ENCODE measurements at regions not wholly inside any gene's neighbourhood (a gene's known extent, or its start where the extent isn't known, plus 50 kb on each side); places are given as distances from the start of the nearest gene placed in this dataset.

GRCh38 chr16:6200271-6200670, 1102.7 kb upstream of the EEF2KMT start:
- Histone ChIP-seq H3K9me1 (replicated peaks; ENCODE audit: control insufficient read depth, extremely low read depth, insufficient read depth, low read length) (no peaks in the 10 kb centered on the region), H3K4me2 (ENCODE audit: insufficient read depth, low read length) (no peak overlapping the region), H3K9me3 (replicated peaks; ENCODE audit: control insufficient read depth, insufficient read depth, low read length) (peaks cover 1% of the 10 kb centered on the region), H3K27me3 (ENCODE audit: control insufficient read depth in 2 of 2, insufficient read depth in 2 of 2, low read length in 2 of 2) (no peaks in the 10 kb centered on the region), H3K4me1 (ENCODE audit: control insufficient read depth, extremely low read depth, insufficient read depth, low read length) (no peaks in the 10 kb centered on the region), H3K36me3 (ENCODE audit: control insufficient read depth in 2 of 2, extremely low read depth in 1 of 2, insufficient read depth in 2 of 2, low read length in 2 of 2) (no peaks in the 10 kb centered on the region), H3K9ac (replicated peaks; ENCODE audit: extremely low read depth, insufficient read depth, low read length) (no peak overlapping the region), H4K20me1 (replicated peaks; ENCODE audit: control insufficient read depth, extremely low read depth, insufficient read depth, low read length) (no peaks in the 10 kb centered on the region), H3K79me2 (ENCODE audit: control insufficient read depth, insufficient read depth, low read length) (no peaks in the 10 kb centered on the region), H2AFZ (ENCODE audit: low read depth, low read length) (no peak overlapping the region), H3K4me3 (replicated peaks in 1 of 3; ENCODE audit: insufficient read depth in 1 of 3, low read depth in 1 of 3, low read length in 3 of 3) (no peak overlapping the region), H3K27ac (ENCODE audit: insufficient read depth, low read depth, low read length) (no peak overlapping the region)
- no peak for DNase-seq (ENCODE audit: low read depth, low spot score)
- POLR2A ChIA-PET: no interaction called here
- CTCF ChIA-PET: interaction anchor here (0.6 kb wide), 1 partner anchor 1848 kb away, joined by 3 read pairs; no protein-coding TSS in a partner anchor
- BruUV-seq (replicated peaks): no TSS peak
- intact Hi-C loops (cut with micrococcal nuclease) (no loop called here), dilution Hi-C loops (cut with MboI; ENCODE audit: extremely low pct_ligation_motif_present, low sequenced_read_pairs) (no loop called here)
- no peak for FAIRE-seq
- TF ChIP-seq MYC (IDR thresholded peaks at IDR 0.05; ENCODE audit: low read depth, low read length) (no peak), MAX (IDR thresholded peaks at IDR 0.05; ENCODE audit: insufficient read depth, insufficient read length) (no peak), EZH2 (IDR thresholded peaks at IDR 0.05; ENCODE audit: borderline replicate concordance, low read depth, low read length, severe bottlenecking) (no peak), CTCF (IDR thresholded peaks at IDR 0.05; ENCODE audit: extremely low read depth in 1 of 2, insufficient read depth in 1 of 2, low read depth in 1 of 2, low read length in 2 of 2) (no peak), POLR2A (IDR thresholded peaks at IDR 0.05; ENCODE audit: low read depth, low read length) (no peak), POLR2AphosphoS5 (IDR thresholded peaks at IDR 0.05; ENCODE audit: insufficient read depth, low read depth, low read length) (no peak), JUN (IDR thresholded peaks at IDR 0.05; ENCODE audit: borderline replicate concordance, insufficient read depth, insufficient read length, low read depth) (no peak), GATA2 (IDR thresholded peaks at IDR 0.05; ENCODE audit: insufficient read depth, insufficient read length, low read depth, low read length) (no peak), FOS (IDR thresholded peaks at IDR 0.05; ENCODE audit: borderline replicate concordance, insufficient read depth, low read length) (no peak)
